CD4-positive, alpha-beta T cell treated with Interleukin-2 at 100 ng/mL for 4 hours (primary cell): ENCODE measurements at regions not wholly inside any gene's neighbourhood (a gene's known extent, or its start where the extent isn't known, plus 50 kb on each side); places are given as distances from the start of the nearest gene placed in this dataset.
"Not testable (repeated sequence)": the region's sequence is repeated elsewhere in the genome, so short reads cannot be mapped to it uniquely, and the experiment has no call there.

Source experiments
- DNase-seq: peaks from one replicate; pipeline ENCODE4 v3.0.0-alpha.2; 2020; ENCODE audit warnings: low spot score

GRCh38 chr10:94125856-94126255, 132.1 kb downstream of the PLCE1 start:
- no peak for DNase-seq

- no peak for DNase-seq
Observed at GRCh38 chr10:94129393-94130130, 135.8 kb downstream of the PLCE1 start.

GRCh38 chr10:94131885-94132284, 138.2 kb downstream of the PLCE1 start:
- no peak for DNase-seq

GRCh38 chr10:94133239-94133638, 139.5 kb downstream of the PLCE1 start:
- DNase-seq, result no peak

- DNase-seq, result no peak
Observed at GRCh38 chr10:94137747-94138146, 144.0 kb downstream of the PLCE1 start.

- no peak for DNase-seq
Observed at GRCh38 chr10:94138391-94138790, 144.7 kb downstream of the PLCE1 start.

GRCh38 chr10:94143261-94143660, 149.5 kb downstream of the PLCE1 start:
- no peak for DNase-seq

- no peak for DNase-seq
Observed at GRCh38 chr10:94146313-94146712, 152.6 kb downstream of the PLCE1 start.

GRCh38 chr10:94146746-94147145, 153.0 kb downstream of the PLCE1 start:
- DNase-seq, result no peak

GRCh38 chr10:94149702-94150101, 156.0 kb downstream of the PLCE1 start:
- no peak for DNase-seq

- DNase-seq, result no peak
Observed at GRCh38 chr10:94150541-94151184, 156.9 kb downstream of the PLCE1 start.

- no peak for DNase-seq
Observed at GRCh38 chr10:94155722-94156271, 162.1 kb downstream of the PLCE1 start.

- no peak for DNase-seq
Observed at GRCh38 chr10:94156453-94156852, 162.7 kb downstream of the PLCE1 start.

- DNase-seq, result not testable (repeated sequence)
Observed at GRCh38 chr10:94165158-94165611, 171.5 kb downstream of the PLCE1 start.

- DNase-seq, result no peak
Observed at GRCh38 chr10:94172332-94172731, 178.6 kb downstream of the PLCE1 start.

GRCh38 chr10:94173594-94173993, 179.9 kb downstream of the PLCE1 start:
- no peak for DNase-seq

- no peak for DNase-seq
Observed at GRCh38 chr10:94174838-94175237, 181.1 kb downstream of the PLCE1 start.

GRCh38 chr10:94178475-94179253, 184.1 kb downstream of the NOC3L start:
- no peak for DNase-seq

GRCh38 chr10:94180576-94180975, 182.2 kb downstream of the NOC3L start:
- DNase-seq, result no peak

GRCh38 chr10:94183666-94184264, 179.0 kb downstream of the NOC3L start:
- DNase-seq, result no peak

- no peak for DNase-seq
Observed at GRCh38 chr10:94186722-94187121, 176.0 kb downstream of the NOC3L start.

- no peak for DNase-seq
Observed at GRCh38 chr10:94192333-94192732, 170.4 kb downstream of the NOC3L start.
